GM18907 (cell line): ENCODE measurements at regions not wholly inside any gene's neighbourhood (a gene's known extent, or its start where the extent isn't known, plus 50 kb on each side); places are given as distances from the start of the nearest gene placed in this dataset.

Experiments
- ATAC-seq: cut with Tn5 transposase; IDR thresholded peaks from one replicate; pipeline ENCODE4 v1.9.1; 2021; ENCODE audit warnings: mild to moderate bottlenecking, moderate library complexity; ENCODE audit not compliant: unreplicated experiment

DNA sequence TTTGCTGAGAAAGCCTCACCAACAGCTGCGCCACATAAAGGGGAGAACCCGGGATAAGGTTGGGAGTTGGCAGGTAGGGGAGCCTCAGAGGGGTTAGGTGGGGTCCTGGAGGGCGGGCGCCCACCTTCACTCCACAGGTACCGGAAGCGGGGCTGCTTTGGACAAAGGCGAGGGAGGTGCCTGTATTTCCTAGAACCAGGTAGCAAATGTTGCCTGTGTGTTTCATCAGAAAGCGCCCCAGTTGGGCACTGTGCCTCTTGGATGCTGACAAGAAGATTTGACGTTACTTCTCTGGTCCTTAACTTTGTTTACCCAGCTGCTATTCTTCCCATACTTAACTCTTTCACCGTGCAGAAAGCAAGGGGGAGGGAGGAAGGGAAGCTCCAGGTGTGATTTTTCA lies 278.9 kb downstream of the ZNF536 start:
- no peak for ATAC-seq

- ATAC-seq: no peak
Observed at GRCh38 chr19:30649934-30650614, 277.9 kb downstream of the ZNF536 start.

- no peak for ATAC-seq
Observed at GRCh38 chr19:30648866-30649862, 277.0 kb downstream of the ZNF536 start.

- no peak for ATAC-seq
Observed at GRCh38 chr19:30647891-30648720, 275.9 kb downstream of the ZNF536 start.

GRCh38 chr19:30646806-30647205 lies 274.6 kb downstream of the ZNF536 start:
- ATAC-seq: no peak

- ATAC-seq: no peak
Observed at GRCh38 chr19:30645946-30646577, 273.9 kb downstream of the ZNF536 start.

DNA sequence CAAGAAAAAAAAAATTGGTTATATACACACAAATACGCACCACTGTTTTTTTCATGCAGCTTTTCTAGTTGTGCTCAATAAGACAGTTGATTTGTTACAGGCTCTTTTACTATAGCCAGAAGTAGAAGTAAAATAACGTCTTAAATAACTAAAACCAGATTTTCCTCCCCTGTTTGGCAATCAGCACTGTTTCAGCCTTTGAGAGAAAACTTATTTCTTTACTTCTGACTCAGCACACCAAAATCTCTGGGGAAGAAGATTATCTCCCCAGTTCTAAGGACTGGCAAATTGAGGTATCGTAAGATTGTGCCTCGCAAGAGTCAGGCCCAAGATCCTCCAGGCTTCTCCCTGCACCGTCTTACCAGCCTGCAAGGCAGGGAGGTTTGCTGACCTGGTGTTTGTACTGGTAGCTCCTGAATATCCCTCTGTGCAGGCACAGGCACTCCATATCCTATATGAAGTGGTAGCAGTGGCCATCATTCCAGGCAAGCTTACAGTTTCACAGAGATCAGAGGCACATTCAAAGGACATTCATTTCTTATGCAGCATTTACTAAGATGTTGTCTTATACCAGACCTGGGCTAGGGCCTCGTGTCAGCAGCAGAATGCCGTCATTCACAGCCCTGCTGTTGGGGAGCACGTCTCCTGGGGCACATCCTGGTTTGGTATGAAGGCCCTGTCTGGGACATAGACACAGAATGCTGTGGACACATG lies 268.2 kb downstream of the ZNF536 start:
- no peak for ATAC-seq

DNA sequence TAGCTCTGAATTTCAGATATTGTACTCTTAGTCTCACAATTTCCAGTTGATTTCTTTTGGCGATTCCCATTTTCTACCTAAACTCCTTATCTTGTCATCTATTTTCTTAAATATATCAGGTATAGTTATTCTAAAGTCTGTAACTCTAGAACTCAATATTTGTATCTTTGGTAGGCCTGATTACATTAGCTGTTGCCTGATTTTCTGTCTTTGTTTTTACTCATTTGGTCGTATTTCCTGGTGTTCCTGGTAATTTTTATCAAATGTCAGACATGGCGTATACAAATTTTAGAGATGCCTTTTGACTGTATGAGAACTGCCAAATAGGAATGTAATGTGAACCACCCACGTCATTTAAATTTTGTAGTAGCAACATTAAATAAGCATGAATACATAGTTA lies 266.7 kb downstream of the ZNF536 start:
- no peak for ATAC-seq

- ATAC-seq: no peak
Observed at GRCh38 chr19:30637926-30638325, 265.7 kb downstream of the ZNF536 start.

DNA sequence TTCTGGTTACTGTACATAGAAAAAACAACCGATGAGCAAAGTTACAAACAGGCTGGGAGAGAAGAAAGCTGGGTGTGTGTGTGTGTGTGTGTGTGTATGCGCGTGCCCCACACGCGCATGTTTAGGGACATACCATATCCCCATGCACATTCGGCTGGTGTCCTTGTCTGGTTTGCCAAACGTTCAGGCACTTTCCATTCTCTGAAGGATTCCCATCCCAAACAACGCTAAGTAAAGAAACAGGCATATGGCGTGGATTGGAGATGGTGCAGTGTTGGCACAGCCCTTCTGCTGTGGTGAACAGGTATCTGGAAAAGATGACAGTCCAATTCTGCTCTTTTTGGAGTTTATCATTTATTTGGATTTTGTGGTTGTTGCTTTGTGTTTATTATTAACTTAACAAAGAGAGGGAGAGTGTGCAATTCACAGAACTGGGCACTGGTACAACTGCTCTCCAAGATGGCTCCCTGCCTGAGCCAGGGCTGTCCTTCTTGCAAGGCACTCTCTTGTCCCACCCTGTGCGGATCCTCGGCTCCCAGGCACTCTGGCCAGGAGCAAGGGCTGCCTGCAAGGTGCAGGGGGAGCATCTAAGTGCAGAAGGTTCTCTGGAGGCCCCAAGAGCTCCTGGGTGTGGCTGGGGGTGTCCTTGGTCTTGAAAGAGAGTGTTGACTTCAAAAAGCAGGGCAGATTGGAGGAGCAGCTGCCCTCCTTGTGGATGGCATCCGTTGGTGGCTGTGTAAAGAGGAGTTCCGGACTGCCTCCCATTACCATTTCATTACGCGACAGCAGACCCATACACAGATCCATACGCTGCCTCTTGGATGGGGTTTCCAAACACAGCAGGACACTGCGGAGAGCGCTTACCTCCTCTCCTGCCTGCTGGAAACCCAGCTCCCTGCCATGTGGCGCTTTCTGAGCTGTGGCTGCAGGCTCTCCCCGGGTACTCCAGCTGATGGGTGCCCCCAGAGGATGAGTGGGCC lies 263.1 kb downstream of the ZNF536 start:
- no peak for ATAC-seq

DNA sequence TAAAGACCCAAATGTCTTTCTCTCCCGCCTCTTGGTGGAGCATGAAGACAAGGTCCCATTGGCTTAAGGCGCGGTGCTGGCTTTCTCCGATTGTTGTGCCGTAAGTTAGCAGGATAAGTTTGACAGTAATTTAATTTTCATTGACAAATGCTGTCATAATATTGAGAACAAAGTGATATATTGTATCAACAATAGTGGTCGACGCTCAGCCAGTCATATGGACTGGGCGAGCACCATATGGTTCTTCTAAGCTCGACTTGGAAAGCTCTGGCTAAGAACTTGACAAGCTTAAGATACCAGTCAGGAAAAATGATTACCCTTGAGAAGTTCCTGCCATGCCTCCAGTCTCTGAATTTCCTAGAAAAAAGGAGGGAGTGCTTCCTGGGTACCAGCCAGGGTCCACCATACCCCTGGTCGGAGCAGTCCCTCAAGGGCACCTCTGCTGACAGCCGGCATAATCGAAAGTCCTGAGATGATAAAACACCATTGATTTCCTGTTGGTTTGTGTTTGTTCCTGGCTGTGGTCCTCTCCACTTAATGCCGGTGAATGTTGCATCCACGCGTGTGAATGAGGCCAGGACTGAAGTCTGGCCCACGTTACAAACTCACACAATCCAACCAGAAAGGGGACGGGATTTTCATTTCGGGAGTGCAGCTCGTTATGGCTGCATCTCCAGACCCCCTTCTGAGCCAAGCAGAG lies 262.1 kb downstream of the ZNF536 start:
- no peak for ATAC-seq

DNA sequence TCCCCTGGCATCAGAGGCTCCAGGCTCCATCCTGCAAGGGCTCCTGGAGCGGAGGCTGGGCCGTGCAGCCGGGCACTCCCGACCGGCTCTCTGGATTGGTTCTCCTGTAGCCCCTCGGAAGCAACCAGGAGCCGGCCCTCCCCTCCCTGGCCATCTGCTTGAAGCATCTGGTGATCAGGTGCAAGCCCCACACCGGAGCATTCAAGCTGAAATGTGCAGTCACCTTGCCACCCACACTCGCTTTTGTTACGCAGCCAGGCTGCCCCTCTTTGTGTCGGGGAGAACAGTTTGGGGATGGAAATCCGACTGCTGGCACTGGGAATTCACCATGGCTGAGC lies 258.8 kb downstream of the ZNF536 start:
- no peak for ATAC-seq

DNA sequence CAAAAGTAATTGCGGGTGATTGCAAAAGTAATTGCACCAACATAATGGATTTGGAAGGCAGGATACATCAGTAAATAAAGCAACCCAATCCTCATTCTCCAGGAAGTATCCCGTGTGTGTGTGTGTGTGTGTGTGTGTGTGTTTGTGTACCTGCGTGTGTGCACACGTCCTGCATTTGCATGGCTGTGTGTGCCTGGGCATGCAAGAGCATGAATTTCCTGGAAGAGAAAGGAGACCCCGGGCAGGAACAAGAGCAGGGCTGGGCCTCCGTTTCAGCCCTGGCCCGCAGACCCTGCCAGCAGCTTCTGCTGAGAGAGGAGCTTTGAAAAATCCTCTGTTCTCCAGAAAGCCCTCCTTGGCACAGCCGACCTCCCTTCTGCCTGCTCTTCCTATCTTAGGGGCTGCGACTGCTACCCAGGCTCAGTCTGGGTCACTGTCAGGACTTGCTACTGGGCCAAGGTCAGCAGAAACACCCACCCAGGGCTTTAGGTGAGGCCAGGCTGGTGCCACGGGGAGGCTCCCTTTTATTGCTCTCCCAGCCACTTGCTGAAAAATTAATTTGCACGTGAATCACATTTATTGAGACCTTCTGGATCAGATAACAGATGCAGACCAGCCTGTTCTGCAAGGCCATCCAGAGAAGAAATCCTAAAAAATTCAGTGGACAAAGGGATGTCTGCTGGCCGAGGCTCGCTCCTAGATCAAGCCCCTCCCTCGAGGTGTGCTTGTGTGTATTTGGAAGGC lies 258.3 kb downstream of the ZNF536 start:
- ATAC-seq: no peak

- no peak for ATAC-seq
Observed at GRCh38 chr19:30629086-30629485, 256.9 kb downstream of the ZNF536 start.

GRCh38 chr19:30626626-30626966 lies 254.4 kb downstream of the ZNF536 start:
- ATAC-seq: no peak

GRCh38 chr19:30625947-30626625 lies 253.9 kb downstream of the ZNF536 start:
- ATAC-seq: no peak

GRCh38 chr19:30622276-30622675 lies 250.1 kb downstream of the ZNF536 start:
- no peak for ATAC-seq
